ENCODE measurements at regions not wholly inside any gene's neighbourhood (a gene's known extent, or its start where the extent isn't known, plus 50 kb on each side); places are given as distances from the start of the nearest gene placed in this dataset.
A peak's percentile ranks its signal among the peaks of the same experiment; 100 is the strongest.

DNA sequence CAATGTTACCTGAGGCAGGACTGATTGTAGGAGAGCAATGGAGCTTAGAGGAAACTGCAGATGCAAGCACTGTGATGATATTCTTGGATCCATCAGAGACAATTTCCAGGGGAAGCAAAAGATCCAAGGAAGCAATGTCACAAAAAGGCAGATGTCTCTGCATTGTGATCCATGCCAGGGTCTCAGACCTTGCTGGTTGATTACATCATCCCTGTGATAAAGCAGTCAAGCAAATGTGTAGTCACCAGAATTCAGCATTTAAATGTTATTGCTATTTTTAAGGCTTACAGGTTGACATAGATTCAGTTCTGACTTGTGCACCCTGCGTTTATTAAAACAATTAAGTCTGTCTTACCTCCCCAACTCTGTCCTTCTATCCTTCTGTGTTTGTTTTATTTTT is 56.8 kb upstream of the CCDC85A start:
- Histone ChIP-seq H3K4me1 (no peaks in the 10 kb centered on the region), H3K27ac (no peak overlapping the region), H3K9me3 (no peaks in the 10 kb centered on the region), H3K27me3 (no peaks in the 10 kb centered on the region), H3K36me3 (no peaks in the 10 kb centered on the region), H3K4me3 (no peak overlapping the region)
- no peak for DNase-seq
- TF ChIP-seq, protein P1, sequence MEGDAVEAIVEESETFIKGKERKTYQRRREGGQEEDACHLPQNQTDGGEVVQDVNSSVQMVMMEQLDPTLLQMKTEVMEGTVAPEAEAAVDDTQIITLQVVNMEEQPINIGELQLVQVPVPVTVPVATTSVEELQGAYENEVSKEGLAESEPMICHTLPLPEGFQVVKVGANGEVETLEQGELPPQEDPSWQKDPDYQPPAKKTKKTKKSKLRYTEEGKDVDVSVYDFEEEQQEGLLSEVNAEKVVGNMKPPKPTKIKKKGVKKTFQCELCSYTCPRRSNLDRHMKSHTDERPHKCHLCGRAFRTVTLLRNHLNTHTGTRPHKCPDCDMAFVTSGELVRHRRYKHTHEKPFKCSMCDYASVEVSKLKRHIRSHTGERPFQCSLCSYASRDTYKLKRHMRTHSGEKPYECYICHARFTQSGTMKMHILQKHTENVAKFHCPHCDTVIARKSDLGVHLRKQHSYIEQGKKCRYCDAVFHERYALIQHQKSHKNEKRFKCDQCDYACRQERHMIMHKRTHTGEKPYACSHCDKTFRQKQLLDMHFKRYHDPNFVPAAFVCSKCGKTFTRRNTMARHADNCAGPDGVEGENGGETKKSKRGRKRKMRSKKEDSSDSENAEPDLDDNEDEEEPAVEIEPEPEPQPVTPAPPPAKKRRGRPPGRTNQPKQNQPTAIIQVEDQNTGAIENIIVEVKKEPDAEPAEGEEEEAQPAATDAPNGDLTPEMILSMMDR (IDR thresholded peaks at IDR 0.05), result no peak
- TF ChIP-seq POLR2A (IDR thresholded peaks at IDR 0.05), result no peak

DNA sequence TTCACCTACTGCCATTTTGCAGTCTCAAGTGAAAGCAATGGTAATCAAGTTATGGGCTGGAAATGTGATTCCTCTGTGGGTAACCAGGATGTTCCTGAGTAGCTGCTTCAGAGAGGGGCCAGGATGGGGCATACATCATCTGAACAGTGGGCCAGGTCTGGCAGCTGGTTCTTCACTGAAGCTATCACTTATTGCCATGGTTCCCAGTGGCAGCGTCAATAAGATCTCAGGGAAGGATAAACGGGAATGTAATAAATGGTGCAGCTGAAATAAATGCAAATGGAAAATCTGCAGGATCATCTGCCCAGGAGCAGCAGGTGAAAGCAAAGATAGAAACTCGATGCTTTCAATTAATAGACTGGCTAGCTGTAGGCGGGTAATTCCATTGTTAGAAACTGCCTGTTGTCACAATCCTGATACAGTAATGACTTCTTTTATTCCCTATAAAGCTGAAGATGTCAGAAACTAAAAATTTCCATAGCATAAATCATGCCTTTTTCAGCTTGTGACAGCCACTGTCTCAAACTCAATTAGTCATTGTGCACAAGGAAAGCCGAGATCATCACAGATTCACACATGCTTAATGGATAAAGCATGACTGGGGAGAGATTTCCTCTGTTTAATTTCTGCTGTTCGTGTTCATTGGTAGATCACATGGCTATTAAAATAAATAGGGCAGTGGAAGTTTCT is 56.2 kb upstream of the CCDC85A start:
- Histone ChIP-seq H3K27ac (no peak overlapping the region), H3K4me1 (no peaks in the 10 kb centered on the region), H3K9me3 (no peaks in the 10 kb centered on the region), H3K4me3 (no peak overlapping the region), H3K36me3 (no peaks in the 10 kb centered on the region), H3K27me3 (no peaks in the 10 kb centered on the region)
- DNase-seq, result no peak
- TF ChIP-seq POLR2A (IDR thresholded peaks at IDR 0.05), result no peak
- TF ChIP-seq, protein P1 (IDR thresholded peaks at IDR 0.05), result no peak

DNA sequence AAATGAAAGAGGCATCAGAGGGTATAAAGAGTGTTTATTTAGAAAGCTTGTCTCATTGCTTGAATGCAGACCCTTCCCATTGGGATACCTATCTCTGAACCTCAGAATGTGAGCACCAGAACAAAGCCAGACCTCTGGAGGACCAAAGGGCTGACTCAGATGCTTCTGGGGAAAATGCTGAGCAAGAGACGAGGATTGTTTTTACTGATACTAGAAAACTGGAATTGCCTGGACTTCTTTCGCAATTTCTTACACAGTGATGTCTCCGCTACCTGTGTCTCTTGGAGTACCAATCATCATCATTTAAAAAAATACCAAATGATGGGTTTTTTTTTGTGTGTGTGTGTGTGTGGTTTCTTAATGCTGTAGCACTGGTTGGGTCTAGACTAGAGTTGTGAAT is 55.6 kb upstream of the CCDC85A start:
- Histone ChIP-seq H3K4me3 (no peak overlapping the region), H3K9me3 (no peaks in the 10 kb centered on the region), H3K36me3 (no peaks in the 10 kb centered on the region), H3K4me1 (no peaks in the 10 kb centered on the region), H3K27ac (no peak overlapping the region), H3K27me3 (no peaks in the 10 kb centered on the region)
- no peak for DNase-seq
- TF ChIP-seq, protein P1 (IDR thresholded peaks at IDR 0.05), result no peak
- no peak for TF ChIP-seq POLR2A (IDR thresholded peaks at IDR 0.05)

DNA sequence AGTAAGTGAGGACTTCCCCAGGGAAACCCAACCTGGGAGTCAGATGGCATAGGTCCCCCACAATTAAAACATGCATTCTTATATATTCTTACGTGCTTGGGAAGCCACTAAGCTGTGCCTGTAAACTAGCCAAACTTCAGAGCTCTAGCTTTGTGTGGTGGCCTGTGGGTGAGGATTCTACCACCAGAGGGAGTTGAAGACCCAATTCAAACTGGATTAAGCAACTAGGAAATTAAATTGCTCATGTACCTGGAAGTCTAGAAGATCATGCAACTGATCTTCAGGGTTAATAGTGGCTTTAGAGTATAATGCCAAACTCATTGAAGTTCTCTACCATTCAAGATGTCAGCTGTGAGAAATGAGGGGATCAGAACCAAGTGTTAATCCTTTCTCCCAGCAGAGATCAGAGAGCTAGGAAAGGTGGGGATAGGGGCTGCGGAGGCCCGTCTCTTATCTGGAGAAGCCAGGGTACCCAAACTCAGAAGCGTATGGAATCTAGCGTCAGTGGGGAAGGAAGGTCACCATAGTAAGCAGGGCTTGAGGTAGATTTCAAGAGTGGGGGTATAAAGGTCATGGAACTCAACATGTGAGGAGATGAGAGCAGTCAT is 53.2 kb upstream of the CCDC85A start:
- H3K9me3 ChIP-seq, result no peaks in the 10 kb centered on the region
- no peaks in the 10 kb centered on the region for H3K4me1 ChIP-seq
- no peaks in the 10 kb centered on the region for H3K36me3 ChIP-seq
- H3K27ac ChIP-seq, result no peak overlapping the region
- H3K27me3 ChIP-seq, result no peaks in the 10 kb centered on the region
- TF ChIP-seq, protein P1 (IDR thresholded peaks at IDR 0.05), result peak in 3 of 6 experiments; percentile 23 to 32 (median 27)
- TF ChIP-seq POLR2A (IDR thresholded peaks at IDR 0.05), result no peak
- DNase-seq, result no peak
- H3K4me3 ChIP-seq, result no peak overlapping the region

DNA sequence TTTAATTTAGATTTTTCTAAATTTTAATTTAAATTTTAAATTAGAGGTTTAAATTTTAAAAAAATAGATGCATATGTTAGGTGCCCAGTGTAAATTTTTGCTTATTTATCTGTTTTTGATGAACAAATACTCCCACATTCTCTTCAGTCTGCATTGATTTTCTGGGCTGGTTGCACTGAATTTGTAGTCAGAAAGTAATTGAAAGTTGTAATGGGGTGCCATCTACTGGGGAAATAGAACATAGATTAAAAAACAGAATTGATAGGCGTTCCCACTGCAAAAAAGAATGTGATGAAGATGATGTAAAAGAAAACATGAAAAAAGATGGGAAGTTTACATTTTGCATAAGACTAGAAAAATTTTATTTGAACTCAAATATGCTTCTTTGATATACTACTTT is 51.7 kb upstream of the CCDC85A start:
- TF ChIP-seq POLR2A (IDR thresholded peaks at IDR 0.05), result no peak
- TF ChIP-seq, protein P1 (IDR thresholded peaks at IDR 0.05), result peak in 5 of 6 experiments; percentile 6 to 40 (median 28)
- no peaks in the 10 kb centered on the region for H3K36me3 ChIP-seq
- H3K27ac ChIP-seq, result no peak overlapping the region
- no peak for DNase-seq
- no peaks in the 10 kb centered on the region for H3K27me3 ChIP-seq
- H3K4me1 ChIP-seq, result no peaks in the 10 kb centered on the region
- no peak overlapping the region for H3K4me3 ChIP-seq
- H3K9me3 ChIP-seq, result no peaks in the 10 kb centered on the region

All from Peyer's patch (tissue), 4 donors.